Vagina (tissue), 2 donors: ENCODE measurements at regions not wholly inside any gene's neighbourhood (a gene's known extent, or its start where the extent isn't known, plus 50 kb on each side); places are given as distances from the start of the nearest gene placed in this dataset.
"Not testable (repeated sequence)": the region's sequence is repeated elsewhere in the genome, so short reads cannot be mapped to it uniquely, and the experiment has no call there.

Experiments
- DNase-seq, 2 donors: peaks; one replicate each; pipeline ENCODE4 v3.0.0-alpha.2; 2017; ENCODE audit errors: extremely low spot score in 2 of 2
- H3K27ac ChIP-seq: fragments of 200-600 bp; sonication (generic); one replicate; pipeline ENCODE4 v1.5.1; 2019
- H3K27me3 ChIP-seq: fragments of 200-600 bp; sonication (generic); one replicate; pipeline ENCODE4 v1.5.1; 2019
- H3K36me3 ChIP-seq, 2 donors: fragments of 200-600 bp; sonication (generic); one replicate each; pipeline ENCODE4 v1.5.1; 2017 to 2019
- H3K4me1 ChIP-seq: fragments of 200-600 bp; sonication (generic); one replicate; pipeline ENCODE4 v1.5.1; 2019
- H3K4me3 ChIP-seq, 2 donors: fragments of 200-600 bp; sonication (generic); 1 replicate in 1 of 2; 2 replicates in 1 of 2; pipeline ENCODE4 v1.5.1; 2016 to 2019
- H3K9me3 ChIP-seq: fragments of 200-600 bp; sonication (generic); one replicate; pipeline ENCODE4 v1.5.1; 2019
- CTCF ChIP-seq, 3 experiments: fragments of 450-650 bp in 2 of 3; fragments of 200-600 bp in 1 of 3; sonication (generic) in 1 of 3; IDR thresholded peaks; one replicate each; pipeline ENCODE4 v1.5.1; 2017 to 2019; ENCODE audit warnings: antibody characterized with exemption in 3 of 3, mild to moderate bottlenecking in 2 of 3, moderate library complexity in 2 of 3
- POLR2A ChIP-seq, 2 donors: fragments of 450-650 bp; IDR thresholded peaks; one replicate each; pipeline ENCODE4 v1.6.1; 2017; ENCODE audit warnings: antibody characterized with exemption in 2 of 2, mild to moderate bottlenecking in 2 of 2, moderate library complexity in 2 of 2
- POLR2AphosphoS5 ChIP-seq, 2 donors: sonication (generic); formaldehyde crosslinking; IDR thresholded peaks; one replicate each; pipeline ENCODE4 v1.9.0; 2017; ENCODE audit warnings: antibody characterized with exemption in 2 of 2, mild to moderate bottlenecking in 2 of 2, low read depth in 1 of 2; ENCODE audit not compliant: insufficient read depth in 1 of 2
- intact Hi-C: fragments of 100-400 bp; cut with DNase I; formaldehyde crosslinking; loops from one replicate; pipeline ENCODE4 v1.15.1; 2023

- Histone ChIP-seq H3K4me3 (no peak overlapping the region), H3K4me1 (no peaks in the 10 kb centered on the region), H3K27ac (no peak overlapping the region), H3K36me3 (no peaks in the 10 kb centered on the region), H3K9me3 (no peaks in the 10 kb centered on the region), H3K27me3 (no peaks in the 10 kb centered on the region)
- DNase-seq, result no peak
- intact Hi-C loops, result no loop called here
- TF ChIP-seq POLR2A (IDR thresholded peaks at IDR 0.05) (no peak), CTCF (IDR thresholded peaks at IDR 0.05) (no peak), POLR2AphosphoS5 (IDR thresholded peaks at IDR 0.05; ENCODE audit: insufficient read depth in 1 of 2, low read depth in 1 of 2) (no peak)
Observed at GRCh38 chr3:70631716-70632307, 319.4 kb upstream of the MDFIC2 start.

DNA sequence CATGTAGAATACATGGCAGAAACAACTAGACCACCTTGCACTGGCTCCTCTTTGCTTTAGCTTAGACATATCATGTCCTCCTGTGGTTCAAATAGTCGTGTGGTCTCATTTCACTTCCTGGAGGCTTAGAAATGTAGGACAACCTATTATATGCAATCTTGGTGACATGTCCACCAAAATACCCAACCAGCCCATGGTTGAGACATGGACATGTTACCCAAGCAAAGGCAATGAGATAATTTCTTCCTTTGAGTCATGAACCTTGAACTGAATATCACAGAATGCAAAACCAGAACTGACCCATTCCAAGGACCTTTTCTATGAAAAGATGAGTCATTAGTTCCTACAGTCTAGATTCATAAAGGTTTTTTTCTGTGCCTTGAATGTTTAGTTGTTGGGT, 309.0 kb upstream of the MDFIC2 start:
- Histone ChIP-seq H3K27me3 (no peaks in the 10 kb centered on the region), H3K9me3 (no peaks in the 10 kb centered on the region), H3K4me3 (no peak overlapping the region), H3K4me1 (no peaks in the 10 kb centered on the region), H3K27ac (no peak overlapping the region), H3K36me3 (no peaks in the 10 kb centered on the region)
- intact Hi-C loops, result no loop called here
- DNase-seq, result no peak
- TF ChIP-seq POLR2A (IDR thresholded peaks at IDR 0.05), result no peak
- no peak for TF ChIP-seq POLR2AphosphoS5 (IDR thresholded peaks at IDR 0.05; ENCODE audit: insufficient read depth in 1 of 2, low read depth in 1 of 2)
- TF ChIP-seq CTCF (IDR thresholded peaks at IDR 0.05), result no peak

GRCh38 chr3:70620956-70621355, 308.5 kb upstream of the MDFIC2 start:
- Histone ChIP-seq H3K27ac (no peak overlapping the region), H3K27me3 (no peaks in the 10 kb centered on the region), H3K36me3 (no peaks in the 10 kb centered on the region), H3K4me1 (no peaks in the 10 kb centered on the region), H3K4me3 (no peak overlapping the region), H3K9me3 (no peaks in the 10 kb centered on the region)
- DNase-seq, result no peak
- intact Hi-C loops, result no loop called here
- TF ChIP-seq POLR2A (IDR thresholded peaks at IDR 0.05), result no peak
- TF ChIP-seq POLR2AphosphoS5 (IDR thresholded peaks at IDR 0.05; ENCODE audit: insufficient read depth in 1 of 2, low read depth in 1 of 2), result no peak
- no peak for TF ChIP-seq CTCF (IDR thresholded peaks at IDR 0.05)

DNA sequence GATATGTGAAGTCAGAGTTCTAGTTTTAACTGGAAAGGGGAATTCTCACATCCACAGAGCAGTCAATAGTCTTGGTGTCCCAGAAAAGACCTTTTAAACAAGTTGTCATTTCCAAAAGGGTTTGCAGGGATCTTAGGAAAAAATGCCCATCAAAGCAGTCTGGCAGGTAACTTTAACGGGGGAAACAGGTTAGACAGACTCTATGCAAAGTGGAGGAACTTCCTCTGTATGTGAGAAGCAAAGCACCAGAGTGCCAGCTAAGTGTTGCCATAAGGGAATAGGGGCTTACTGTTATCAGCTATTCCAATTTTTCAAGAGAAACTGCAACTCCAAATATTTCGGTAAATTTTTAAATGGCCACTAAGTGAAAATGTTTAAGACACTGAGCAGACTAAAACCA, 307.9 kb upstream of the MDFIC2 start:
- no peaks in the 10 kb centered on the region for H3K36me3 ChIP-seq
- no peaks in the 10 kb centered on the region for H3K27me3 ChIP-seq
- no peak overlapping the region for H3K27ac ChIP-seq
- TF ChIP-seq POLR2AphosphoS5 (IDR thresholded peaks at IDR 0.05; ENCODE audit: insufficient read depth in 1 of 2, low read depth in 1 of 2) (no peak), POLR2A (IDR thresholded peaks at IDR 0.05) (no peak), CTCF (IDR thresholded peaks at IDR 0.05) (no peak)
- DNase-seq, result no peak
- intact Hi-C loops, result no loop called here
- H3K4me3 ChIP-seq, result no peak overlapping the region
- no peaks in the 10 kb centered on the region for H3K4me1 ChIP-seq
- H3K9me3 ChIP-seq, result no peaks in the 10 kb centered on the region

DNA sequence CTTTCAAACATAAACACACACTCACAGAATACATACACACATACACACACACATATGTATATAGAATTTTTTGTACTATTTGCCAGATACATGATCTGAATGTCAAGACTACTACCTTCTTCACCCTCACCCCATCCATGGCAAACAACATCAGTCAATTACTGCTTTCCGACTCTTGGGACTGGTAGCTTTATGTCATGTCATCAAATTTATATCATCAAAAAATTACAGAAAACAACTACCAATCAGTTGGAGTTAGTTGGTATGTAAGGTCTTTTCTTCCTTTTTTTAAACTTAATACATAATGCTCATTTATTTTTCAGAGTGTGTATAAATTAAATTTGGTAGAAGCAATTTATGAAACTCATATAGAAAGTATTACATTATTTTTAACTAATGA, 305.7 kb upstream of the MDFIC2 start:
- H3K27ac ChIP-seq, result no peak overlapping the region

GRCh38 chr3:70617349-70617748, 304.9 kb upstream of the MDFIC2 start:
- H3K27ac ChIP-seq, H3K36me3 ChIP-seq, H3K4me3 ChIP-seq, H3K4me1 ChIP-seq, intact Hi-C loops, H3K27me3 ChIP-seq, DNase-seq, H3K9me3 ChIP-seq: not testable (repeated sequence)

More for the DNA sequence above, 305.7 kb upstream of the MDFIC2 start:
- no peak for DNase-seq
- Histone ChIP-seq H3K27me3 (no peaks in the 10 kb centered on the region), H3K4me3 (no peak overlapping the region), H3K9me3 (no peaks in the 10 kb centered on the region), H3K4me1 (no peaks in the 10 kb centered on the region), H3K36me3 (no peaks in the 10 kb centered on the region)
- TF ChIP-seq POLR2A (IDR thresholded peaks at IDR 0.05), result no peak
- no peak for TF ChIP-seq CTCF (IDR thresholded peaks at IDR 0.05)
- no peak for TF ChIP-seq POLR2AphosphoS5 (IDR thresholded peaks at IDR 0.05; ENCODE audit: insufficient read depth in 1 of 2, low read depth in 1 of 2)
- intact Hi-C loops, result no loop called here
